GOT3 (cell line): ENCODE measurements at regions not wholly inside any gene's neighbourhood (a gene's known extent, or its start where the extent isn't known, plus 50 kb on each side); places are given as distances from the start of the nearest gene placed in this dataset.
A peak's percentile ranks its signal among the peaks of the same experiment; 100 is the strongest.
"Not testable (repeated sequence)": the region's sequence is repeated elsewhere in the genome, so short reads cannot be mapped to it uniquely, and the experiment has no call there.

Experiments
- DNase-seq: peaks from one replicate; lab custom pipeline; 2025; ENCODE audit warnings: mixed read lengths; lab: John Stamatoyannopoulos, UW

DNA sequence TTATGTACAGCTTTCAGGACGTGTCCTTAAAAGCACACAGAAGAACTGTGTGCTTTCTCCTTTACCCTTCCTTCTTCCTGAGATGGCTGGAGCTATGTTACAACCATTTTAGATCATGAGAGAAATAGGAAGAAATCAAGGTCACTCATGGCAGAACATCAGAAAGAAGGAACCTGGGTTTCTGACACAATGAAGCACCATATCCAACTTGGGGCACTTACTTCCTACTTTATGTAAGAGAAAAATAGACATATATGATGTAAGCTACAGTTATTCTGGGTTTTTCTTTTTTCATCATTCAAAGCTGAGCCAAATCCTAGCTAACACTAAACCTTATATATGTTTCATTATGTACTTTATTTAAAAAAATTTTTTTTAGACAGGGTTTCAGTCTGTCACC is 79.5 kb downstream of the FAM161A start:
- DNase-seq: no peak

DNA sequence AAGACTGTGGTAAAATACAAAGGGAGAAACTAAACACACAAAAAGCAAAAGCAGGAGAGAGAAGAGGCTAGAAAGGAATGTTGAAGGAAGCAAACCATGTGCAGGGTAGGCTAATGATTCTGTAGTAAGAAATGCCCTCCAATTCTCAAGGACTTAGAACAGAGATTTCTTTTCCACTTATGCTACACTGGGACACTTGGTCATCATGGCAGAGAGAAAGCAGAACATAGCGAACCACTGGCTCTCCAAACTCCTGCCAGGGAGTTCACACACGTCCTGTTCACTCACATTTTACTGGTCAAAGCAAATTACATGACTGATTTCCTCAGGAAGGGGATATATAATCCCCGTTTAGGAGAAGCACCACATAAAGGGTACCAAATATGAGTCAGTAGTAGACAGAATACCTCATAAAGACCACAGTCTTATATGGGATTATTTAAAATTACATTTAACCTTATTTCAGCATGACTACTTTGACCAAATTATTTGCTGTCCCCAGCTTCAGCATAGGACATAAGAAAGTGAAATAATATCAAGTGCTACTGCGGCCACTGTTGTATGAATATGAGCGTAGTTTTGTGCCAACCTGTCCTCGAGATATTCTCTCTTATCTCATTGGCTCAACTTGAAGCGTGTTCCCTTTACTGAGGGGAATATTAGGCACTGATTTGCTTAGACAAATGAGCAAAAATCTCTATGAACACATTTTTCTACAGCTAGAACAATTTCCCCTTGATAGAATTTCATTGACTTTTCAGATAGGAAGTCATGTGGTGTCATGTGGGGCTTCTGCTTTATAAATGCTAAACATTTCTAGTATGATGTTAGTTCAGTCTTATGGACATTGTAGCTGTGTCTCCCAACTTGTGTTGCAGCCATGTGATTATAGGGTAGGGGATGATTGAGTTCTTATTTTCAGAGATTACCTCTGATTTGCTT is 81.7 kb downstream of the FAM161A start:
- DNase-seq: no peak

DNA sequence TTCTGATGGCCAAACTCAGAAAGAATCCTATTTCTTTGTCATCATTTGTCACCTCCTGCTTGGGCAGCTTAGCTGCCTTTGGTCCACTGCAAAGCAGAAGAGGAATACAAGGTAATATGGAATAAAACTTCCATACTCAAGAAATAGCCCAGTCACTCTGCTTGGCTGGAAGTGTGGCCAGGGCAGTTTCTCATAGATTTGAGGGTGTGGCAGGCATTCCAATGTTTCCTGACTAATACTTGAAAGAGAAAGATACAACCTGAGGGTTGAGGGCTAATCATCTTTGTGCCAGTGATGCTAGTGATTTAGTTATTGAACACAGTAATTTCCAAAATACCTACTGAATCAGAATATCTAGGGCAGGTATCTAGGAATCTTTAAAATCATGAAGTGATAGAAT is 83.1 kb downstream of the FAM161A start:
- no peak for DNase-seq

DNA sequence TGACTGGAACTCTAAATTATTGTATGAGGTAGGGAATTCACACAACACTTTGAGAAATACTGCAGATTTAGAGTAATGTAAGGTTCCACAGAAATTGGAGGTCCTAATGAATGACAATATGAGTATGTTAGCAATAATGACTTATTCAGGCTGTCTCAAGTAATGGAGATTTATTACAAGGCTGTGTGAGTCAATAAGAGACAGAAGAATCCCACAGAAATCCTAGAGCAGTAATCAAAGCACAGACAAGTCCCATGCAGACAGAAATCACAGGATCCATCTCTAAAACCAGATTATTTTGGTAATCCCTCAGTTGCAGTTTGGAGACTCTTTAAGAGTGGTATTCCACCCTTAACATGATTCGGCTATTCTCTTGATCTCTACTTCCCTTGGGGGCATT is 83.6 kb downstream of the FAM161A start:
- DNase-seq: no peak

GRCh38 chr2:61769093-61769675 is 84.7 kb downstream of the FAM161A start:
- DNase-seq: no peak

GRCh38 chr2:61764035-61764800 is 89.6 kb downstream of the FAM161A start:
- DNase-seq: peak; percentile 93

DNA sequence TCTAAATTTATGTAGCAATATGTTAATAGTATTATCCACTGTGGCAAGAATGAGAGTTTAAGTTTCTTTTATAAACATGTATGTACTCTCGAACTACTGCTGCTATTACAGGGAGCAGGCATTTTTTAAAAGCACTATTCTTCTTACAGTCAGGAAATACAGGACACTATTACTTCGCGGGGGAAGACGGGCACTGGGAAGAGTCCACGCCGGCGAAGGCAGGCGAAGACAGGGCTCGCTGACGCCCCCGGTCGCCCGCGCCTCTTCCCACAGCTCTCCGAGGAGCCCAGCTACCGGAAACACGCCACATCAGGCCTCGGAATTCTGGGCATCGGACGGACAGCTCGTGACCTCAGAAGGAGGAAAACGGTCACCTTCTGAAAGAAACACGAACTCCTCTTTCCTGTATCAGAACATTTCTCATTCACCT is 90.2 kb downstream of the FAM161A start:
- peak; percentile 46 for DNase-seq

- DNase-seq: no peak
Measured at GRCh38 chr2:61762292-61762691, 91.6 kb downstream of the FAM161A start.

GRCh38 chr2:61759718-61760117 is 94.1 kb downstream of the FAM161A start:
- DNase-seq: no peak

GRCh38 chr2:61759005-61759404 is 94.9 kb downstream of the FAM161A start:
- DNase-seq: no peak

DNA sequence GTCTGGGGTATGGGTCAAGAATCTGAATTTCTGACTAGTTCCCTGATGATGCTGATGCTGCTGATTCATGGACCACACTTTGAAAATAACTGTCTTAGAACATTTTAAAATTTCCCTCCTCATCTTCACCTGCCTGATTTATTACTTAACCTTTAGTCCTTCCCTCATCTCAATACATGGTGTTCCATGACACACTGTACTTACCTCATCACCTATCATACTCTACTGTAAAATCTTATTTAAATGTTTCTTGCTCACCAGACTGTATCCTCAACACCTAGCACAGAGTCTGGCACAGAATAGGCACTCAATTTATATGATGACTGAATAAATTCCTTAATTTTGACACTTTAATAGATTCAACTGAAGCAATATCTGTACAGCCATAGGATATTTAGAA is 95.7 kb downstream of the FAM161A start:
- no peak for DNase-seq

DNA sequence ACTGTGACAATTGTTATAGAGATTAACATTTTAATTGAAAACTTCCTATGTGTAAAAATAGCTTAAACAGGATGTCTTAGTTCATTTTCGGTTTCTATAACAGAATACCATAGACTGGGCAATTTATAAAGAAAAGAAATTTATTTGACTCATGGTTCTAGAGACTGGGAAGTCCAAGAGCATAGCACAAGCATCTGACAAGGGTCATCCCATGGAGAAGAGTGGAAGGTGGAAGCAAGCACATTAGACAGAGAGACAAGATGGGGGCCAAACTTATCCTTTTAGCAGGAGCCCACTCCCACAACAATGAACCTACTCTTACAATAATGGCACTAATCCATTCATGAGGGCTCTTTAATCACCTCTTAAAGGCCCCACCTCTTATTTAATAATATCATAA is 100.3 kb downstream of the FAM161A start:
- no peak for DNase-seq

- DNase-seq: no peak
Measured at GRCh38 chr2:61750624-61751023, 103.2 kb downstream of the FAM161A start.

GRCh38 chr2:61742955-61743354 is 110.9 kb downstream of the FAM161A start:
- no peak for DNase-seq

GRCh38 chr2:61737841-61738240 is 116.0 kb downstream of the FAM161A start:
- no peak for DNase-seq

DNA sequence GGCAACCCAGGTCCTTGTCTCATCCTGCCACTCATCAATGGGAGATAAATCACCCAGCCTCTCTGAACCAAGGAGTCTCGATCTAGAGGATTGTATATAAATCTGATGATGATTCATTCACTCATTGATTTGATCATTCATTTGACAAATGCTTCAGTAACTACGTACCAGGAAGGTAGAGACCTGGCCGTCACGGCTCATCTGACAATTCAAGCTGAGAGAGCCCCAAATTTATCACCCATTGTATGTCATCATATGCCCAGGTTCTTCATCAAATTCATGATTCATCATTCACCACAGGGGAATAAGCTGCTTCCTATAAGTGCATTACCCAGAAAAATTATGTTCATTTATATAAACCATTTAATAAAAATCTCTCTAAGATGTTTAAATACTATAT is 116.9 kb downstream of the FAM161A start:
- DNase-seq: no peak

DNA sequence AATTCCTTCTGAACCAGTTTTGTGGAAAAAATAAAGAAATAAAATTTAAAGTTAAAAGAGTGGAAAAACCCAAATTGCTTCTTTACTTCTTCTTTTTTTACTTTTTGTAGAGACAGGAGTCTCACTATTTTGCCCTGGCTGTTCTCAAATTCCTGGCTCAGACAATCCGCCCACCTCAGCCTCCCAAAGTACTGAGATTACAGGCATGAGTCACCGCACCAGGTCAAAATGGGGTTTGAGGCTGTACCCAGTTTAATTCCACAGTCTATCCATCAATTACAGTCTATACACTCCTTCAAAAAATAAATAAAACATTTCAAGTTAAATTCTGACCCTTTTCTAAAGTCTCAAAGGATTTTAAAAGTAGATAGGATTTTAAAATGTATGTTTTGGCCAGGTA is 120.3 kb downstream of the FAM161A start:
- no peak for DNase-seq

GRCh38 chr2:61732787-61733186 is 121.1 kb downstream of the FAM161A start:
- no peak for DNase-seq

DNA sequence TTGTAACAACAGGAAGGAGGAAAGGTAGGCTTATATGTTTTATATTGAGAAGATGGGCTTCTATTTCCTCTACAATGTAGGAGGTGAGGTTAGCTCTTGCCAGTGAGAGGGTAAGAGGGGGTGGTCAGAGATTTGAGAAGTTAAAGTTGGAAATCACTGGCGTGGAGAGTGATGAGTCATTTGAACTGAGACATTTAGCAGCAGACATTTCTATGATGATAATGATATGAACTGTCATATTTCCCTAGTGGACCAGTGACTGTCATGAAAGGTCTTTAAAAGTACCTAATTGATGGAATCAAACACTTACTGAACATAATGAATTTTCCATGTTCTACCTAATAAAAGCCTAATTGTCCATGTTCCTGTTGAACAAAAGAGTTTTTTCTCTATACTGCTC is 126.1 kb downstream of the FAM161A start:
- DNase-seq: no peak

- no peak for DNase-seq
Measured at GRCh38 chr2:61726456-61727209, 127.2 kb downstream of the FAM161A start.

DNA sequence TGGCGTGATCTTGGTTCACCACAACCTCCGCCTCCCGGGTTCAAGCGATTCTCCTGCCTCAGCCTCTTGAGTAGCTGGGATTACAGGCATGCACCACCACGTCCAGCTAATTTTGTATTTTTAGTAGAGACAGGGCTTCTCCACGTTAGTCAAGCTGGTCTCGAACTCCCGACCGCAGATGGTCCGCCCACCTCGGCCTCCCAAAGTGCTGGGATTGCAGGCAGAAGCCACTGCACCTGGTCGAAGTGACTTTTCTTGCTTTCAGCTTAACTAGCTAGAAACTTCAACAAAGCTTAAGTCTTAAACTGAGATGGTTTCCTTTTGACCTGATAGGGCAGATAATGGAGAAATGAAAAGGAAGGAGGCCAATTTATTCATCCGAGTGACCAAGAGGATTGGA is 130.5 kb downstream of the FAM161A start:
- DNase-seq: not testable (repeated sequence)

DNA sequence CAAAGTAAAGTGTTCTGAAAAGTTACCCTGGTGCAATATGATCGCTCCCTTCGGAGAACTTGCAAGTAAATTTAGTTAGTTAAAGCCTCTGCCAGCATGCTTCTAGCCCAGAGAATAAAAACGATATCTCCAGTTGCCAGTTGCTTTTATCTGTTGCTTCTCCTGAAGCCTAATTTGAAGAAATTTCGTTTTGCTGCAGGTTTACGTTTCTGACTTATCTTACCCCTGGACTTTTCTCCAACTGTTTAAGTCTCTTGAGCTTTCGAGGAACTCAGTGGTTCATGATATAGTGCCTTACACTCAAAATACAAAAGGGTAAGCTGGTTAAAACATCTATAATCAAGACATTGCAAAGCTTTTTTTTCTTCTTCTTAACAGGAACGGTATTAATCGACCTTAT is 131.1 kb downstream of the FAM161A start:
- DNase-seq: no peak
